ENCODE measurements at regions not wholly inside any gene's neighbourhood (a gene's known extent, or its start where the extent isn't known, plus 50 kb on each side); places are given as distances from the start of the nearest gene placed in this dataset.

DNA sequence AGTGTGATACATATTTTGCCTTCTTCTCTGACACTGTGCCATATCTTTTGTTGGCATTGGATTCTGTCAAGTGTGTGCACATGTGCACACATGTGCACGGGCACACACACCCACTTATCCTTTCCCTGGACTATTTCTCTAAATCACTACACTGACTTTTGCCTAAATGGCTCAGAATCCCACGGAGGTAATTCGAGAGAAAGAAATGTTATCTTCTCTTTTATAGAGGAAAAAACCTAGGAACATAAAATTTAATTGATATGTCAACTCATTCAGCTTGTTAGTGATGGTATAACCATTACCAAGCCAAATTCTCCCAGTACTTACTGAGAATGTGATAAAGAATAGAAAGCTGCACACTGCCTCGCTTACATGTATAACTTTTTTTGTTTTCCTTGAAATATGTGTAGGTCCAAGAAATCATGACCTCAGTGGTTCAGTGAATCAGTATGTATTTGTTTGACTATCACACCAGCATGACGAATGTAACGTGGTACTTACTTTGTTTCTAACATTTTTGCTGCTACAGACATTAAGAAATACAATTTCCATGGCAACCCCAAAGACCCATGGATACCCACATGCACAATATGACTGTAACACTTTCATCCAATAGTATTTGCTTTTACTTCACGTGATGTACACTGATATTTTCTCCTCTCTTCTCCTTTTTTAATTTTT lies 163.0 kb downstream of the PCDH7 start:
- TF ChIP-seq, protein P1, sequence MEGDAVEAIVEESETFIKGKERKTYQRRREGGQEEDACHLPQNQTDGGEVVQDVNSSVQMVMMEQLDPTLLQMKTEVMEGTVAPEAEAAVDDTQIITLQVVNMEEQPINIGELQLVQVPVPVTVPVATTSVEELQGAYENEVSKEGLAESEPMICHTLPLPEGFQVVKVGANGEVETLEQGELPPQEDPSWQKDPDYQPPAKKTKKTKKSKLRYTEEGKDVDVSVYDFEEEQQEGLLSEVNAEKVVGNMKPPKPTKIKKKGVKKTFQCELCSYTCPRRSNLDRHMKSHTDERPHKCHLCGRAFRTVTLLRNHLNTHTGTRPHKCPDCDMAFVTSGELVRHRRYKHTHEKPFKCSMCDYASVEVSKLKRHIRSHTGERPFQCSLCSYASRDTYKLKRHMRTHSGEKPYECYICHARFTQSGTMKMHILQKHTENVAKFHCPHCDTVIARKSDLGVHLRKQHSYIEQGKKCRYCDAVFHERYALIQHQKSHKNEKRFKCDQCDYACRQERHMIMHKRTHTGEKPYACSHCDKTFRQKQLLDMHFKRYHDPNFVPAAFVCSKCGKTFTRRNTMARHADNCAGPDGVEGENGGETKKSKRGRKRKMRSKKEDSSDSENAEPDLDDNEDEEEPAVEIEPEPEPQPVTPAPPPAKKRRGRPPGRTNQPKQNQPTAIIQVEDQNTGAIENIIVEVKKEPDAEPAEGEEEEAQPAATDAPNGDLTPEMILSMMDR (conservative IDR thresholded peaks at IDR 0.05; ENCODE audit: low read depth, low read length), result no peak
- TF ChIP-seq EZH2phosphoT487 (IDR thresholded peaks at IDR 0.05; ENCODE audit: borderline replicate concordance, low read length), result no peak
- no peak for TF ChIP-seq EZH2 (IDR thresholded peaks at IDR 0.05; ENCODE audit: low read length, unreplicated experiment)
